ENCODE measurements at regions not wholly inside any gene's neighbourhood (a gene's known extent, or its start where the extent isn't known, plus 50 kb on each side); places are given as distances from the start of the nearest gene placed in this dataset.

- no peak for TF ChIP-seq EZH2phosphoT487 (IDR thresholded peaks at IDR 0.05; ENCODE audit: insufficient read depth, low read depth)
- TF ChIP-seq EZH2 (IDR thresholded peaks at IDR 0.05; ENCODE audit: insufficient read depth, poor library complexity, severe bottlenecking): no peak
These were observed 823.6 kb downstream of the GALR1 start for GRCh38 chr18:78073275-78073674.
